ENCODE measurements at regions not wholly inside any gene's neighbourhood (a gene's known extent, or its start where the extent isn't known, plus 50 kb on each side); places are given as distances from the start of the nearest gene placed in this dataset.

DNA sequence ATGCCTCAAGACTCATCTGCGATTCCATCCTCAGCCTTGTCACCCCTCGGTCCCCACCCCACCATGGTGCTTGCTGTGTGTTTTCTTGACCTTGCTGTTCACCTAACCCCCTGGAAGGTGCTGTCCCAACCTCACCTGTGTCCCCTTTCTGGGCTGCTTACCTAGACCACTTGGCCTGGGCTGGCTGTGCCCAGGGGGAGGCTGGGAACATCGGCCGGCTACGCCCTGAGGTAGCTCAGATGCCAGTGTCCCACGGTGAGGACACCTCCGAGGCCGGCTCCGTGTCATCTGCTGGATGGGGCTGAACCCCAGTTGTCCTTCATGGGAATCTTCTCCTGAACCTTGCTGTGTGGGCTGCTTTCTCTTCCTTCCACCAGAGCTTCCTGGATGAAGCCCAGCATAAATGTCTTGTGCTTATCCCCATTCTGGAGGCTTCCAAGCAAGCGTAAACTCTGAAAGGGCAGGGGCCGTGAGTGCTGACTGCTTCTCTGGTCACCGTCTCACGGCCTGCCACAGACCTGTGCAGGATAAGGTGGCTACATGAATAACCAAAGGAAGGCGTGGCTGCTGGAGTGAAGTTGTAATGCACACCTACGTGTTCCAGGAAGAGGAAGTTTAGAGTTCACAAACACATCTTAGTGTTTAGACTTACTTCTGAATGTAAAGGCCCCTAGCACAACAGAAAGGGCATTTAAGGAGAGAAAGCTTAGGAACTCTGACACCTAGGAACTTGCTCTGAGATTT lies 724.3 kb downstream of the TBC1D22A start:
- TF ChIP-seq, protein P1, sequence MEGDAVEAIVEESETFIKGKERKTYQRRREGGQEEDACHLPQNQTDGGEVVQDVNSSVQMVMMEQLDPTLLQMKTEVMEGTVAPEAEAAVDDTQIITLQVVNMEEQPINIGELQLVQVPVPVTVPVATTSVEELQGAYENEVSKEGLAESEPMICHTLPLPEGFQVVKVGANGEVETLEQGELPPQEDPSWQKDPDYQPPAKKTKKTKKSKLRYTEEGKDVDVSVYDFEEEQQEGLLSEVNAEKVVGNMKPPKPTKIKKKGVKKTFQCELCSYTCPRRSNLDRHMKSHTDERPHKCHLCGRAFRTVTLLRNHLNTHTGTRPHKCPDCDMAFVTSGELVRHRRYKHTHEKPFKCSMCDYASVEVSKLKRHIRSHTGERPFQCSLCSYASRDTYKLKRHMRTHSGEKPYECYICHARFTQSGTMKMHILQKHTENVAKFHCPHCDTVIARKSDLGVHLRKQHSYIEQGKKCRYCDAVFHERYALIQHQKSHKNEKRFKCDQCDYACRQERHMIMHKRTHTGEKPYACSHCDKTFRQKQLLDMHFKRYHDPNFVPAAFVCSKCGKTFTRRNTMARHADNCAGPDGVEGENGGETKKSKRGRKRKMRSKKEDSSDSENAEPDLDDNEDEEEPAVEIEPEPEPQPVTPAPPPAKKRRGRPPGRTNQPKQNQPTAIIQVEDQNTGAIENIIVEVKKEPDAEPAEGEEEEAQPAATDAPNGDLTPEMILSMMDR (IDR thresholded peaks at IDR 0.05; ENCODE audit: low read depth, low read length), result no peak
- no peak for DNase-seq (ENCODE audit: extremely low read depth, low read depth)

DNA sequence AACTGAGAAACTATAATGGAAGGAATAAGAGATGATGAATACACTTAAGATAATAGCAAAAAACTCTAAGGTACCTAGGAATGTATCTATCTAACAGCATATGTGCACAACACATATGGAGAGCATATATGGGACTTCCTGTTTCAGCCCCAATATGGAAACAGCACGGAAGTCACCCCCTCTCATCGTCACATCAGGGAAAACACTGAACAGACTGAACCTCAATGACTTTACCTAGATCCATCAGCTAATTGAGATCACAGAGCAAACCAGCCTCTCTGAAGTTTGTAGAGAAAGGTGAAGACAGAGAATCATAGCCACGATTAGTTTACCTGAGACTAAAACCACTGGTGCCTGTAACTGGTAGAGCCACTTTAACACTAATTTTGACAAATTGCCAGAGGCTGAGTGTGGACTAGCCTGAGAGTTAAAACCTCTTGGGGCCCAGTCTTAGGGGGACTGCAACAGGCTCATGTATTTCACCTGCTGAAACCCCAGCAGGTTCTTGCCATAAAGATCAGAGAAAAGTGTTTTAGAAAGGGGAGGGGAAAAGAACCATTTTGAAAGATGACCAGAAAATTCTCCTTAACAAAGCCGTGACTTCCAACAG lies 722.6 kb downstream of the TBC1D22A start:
- DNase-seq (ENCODE audit: extremely low read depth, low read depth), result no peak
- TF ChIP-seq, protein P1 (IDR thresholded peaks at IDR 0.05; ENCODE audit: low read depth, low read length), result no peak

DNA sequence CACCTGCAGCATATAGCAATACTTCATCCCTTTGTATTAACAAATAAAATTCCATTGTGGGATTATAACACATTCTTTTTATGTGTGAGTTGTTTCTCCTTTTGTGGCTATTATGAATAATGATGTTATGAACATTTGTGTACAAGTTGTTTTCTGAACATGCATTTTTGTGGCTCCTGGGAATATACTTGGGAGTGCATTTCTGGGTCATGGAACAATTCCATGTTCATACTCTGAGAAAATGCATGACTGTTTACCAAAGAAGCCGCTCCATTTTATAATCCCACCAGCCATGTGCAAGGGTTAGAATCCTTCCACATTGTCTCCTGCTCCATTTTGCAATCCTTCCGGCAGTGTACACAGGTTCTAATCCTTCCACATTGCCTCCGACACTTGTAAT lies 713.8 kb downstream of the TBC1D22A start:
- no peak for DNase-seq (ENCODE audit: extremely low read depth, low read depth)
- TF ChIP-seq, protein P1 (IDR thresholded peaks at IDR 0.05; ENCODE audit: low read depth, low read length), result no peak

DNA sequence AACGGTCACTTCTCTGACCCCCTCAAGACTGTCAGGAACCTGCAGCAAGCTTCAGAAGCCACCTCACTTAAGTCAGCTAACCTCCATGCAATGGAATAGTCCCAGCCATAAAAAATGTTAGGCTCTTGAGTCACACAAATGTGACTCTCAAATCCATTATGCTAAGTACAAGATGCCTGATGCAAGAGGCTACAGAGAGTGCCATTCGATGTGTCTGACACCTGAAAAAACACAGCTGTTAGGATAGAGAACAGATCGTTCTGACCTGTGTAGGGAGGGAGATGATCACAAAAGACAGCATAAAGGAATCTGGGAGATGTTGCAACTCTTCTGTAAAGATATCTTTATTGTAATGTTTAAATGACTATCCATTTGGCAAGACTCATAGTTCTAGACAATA lies 712.4 kb downstream of the TBC1D22A start:
- TF ChIP-seq, protein P1 (IDR thresholded peaks at IDR 0.05; ENCODE audit: low read depth, low read length), result no peak
- DNase-seq (ENCODE audit: extremely low read depth, low read depth), result no peak

DNA sequence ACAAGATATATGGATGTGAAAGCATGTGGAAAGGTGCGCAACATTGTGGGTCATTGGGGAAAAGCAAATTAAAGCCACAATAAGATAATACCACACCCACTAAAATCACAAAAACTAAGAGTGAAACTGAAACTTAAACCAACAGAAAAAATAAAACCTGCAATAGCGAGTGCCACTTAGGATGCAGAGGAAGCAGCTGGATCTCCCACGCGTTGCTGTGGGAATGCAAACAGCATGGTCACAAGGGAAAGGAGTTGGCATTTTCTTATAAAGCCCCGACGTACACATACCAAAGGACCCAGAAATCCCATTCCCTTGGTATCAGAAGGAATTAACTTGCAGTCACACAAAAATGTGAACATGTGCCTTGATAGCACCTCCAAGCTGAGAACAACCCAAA lies 712.0 kb downstream of the TBC1D22A start:
- TF ChIP-seq, protein P1 (IDR thresholded peaks at IDR 0.05; ENCODE audit: low read depth, low read length), result no peak
- no peak for DNase-seq (ENCODE audit: extremely low read depth, low read depth)

DNA sequence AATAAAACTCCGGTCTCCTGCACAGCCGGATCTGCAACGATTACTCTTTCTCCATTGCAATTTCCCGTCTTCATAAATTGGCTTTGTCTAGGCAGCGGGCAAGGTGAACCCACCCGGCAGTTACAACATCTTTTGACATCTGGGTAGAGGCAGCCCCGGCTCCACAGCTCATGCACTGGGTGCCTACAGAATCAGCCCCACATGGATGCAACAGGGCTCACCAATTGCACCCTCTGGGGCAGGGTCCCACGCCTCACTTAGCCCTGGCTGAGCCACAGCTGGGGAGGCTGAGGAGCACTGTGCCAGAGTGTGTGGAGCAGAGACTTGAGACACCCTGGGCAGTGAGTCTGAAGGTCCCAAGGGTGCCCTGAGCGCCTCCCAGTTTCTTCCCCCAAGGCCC lies 710.2 kb downstream of the TBC1D22A start:
- no peak for DNase-seq (ENCODE audit: extremely low read depth, low read depth)
- TF ChIP-seq, protein P1 (IDR thresholded peaks at IDR 0.05; ENCODE audit: low read depth, low read length), result no peak

DNA sequence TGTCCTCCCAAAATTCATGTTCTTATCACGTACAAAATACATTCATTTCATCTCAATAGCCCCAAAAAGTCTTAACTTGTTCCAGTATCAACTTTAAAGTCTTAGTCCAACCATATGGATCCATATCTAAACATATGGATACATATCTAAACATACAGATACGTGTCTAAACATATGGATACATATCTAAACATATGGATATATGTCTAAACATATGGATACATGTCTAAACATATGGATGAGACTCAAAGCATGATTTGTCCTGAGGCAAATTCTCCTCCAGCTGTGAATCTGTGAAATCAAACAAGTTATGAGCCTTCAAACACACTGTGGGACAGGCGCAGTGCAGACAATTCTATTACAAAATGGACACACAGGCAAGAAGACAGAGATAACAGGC lies 709.0 kb downstream of the TBC1D22A start:
- TF ChIP-seq, protein P1 (IDR thresholded peaks at IDR 0.05; ENCODE audit: low read depth, low read length), result no peak
- no peak for DNase-seq (ENCODE audit: extremely low read depth, low read depth)
